ENCODE measurements at regions not wholly inside any gene's neighbourhood (a gene's known extent, or its start where the extent isn't known, plus 50 kb on each side); places are given as distances from the start of the nearest gene placed in this dataset.

DNA sequence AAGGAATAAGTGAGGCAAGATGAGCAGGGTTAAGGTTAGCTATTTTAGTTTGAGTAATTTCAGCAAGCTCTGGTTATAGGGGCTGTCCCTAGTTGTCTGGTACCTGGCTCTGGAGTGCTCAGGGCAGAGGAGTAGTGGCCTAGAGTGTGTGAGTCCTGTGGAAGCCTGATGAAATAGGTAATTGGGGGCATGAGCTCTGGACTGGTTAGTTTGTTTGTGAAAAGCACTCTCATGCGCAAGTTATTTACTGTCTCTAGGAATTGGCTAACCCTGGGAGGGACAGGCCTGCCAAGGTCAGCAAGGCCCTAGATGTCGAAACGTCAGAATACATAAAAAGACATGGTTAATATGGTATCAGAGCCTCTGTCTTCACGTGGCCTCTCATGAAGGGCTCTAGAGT is 900.1 kb downstream of the PCDH17 start:
- no peak overlapping the region for H3K4me3 Mint-ChIP-seq (ENCODE audit: unreplicated experiment)
- TF ChIP-seq, protein P1, sequence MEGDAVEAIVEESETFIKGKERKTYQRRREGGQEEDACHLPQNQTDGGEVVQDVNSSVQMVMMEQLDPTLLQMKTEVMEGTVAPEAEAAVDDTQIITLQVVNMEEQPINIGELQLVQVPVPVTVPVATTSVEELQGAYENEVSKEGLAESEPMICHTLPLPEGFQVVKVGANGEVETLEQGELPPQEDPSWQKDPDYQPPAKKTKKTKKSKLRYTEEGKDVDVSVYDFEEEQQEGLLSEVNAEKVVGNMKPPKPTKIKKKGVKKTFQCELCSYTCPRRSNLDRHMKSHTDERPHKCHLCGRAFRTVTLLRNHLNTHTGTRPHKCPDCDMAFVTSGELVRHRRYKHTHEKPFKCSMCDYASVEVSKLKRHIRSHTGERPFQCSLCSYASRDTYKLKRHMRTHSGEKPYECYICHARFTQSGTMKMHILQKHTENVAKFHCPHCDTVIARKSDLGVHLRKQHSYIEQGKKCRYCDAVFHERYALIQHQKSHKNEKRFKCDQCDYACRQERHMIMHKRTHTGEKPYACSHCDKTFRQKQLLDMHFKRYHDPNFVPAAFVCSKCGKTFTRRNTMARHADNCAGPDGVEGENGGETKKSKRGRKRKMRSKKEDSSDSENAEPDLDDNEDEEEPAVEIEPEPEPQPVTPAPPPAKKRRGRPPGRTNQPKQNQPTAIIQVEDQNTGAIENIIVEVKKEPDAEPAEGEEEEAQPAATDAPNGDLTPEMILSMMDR (IDR thresholded peaks at IDR 0.05; ENCODE audit: unreplicated experiment), result no peak
- no peak overlapping the region for H3K27ac Mint-ChIP-seq (ENCODE audit: unreplicated experiment)
- H3K9me3 Mint-ChIP-seq (ENCODE audit: unreplicated experiment), result no peaks in the 10 kb centered on the region
- H3K4me1 Mint-ChIP-seq (ENCODE audit: unreplicated experiment), result no peaks in the 10 kb centered on the region
- H3K27me3 Mint-ChIP-seq (ENCODE audit: unreplicated experiment), result no peaks in the 10 kb centered on the region
- DNase-seq (ENCODE audit: low spot score), result no peak
- H3K36me3 Mint-ChIP-seq (ENCODE audit: low read depth, unreplicated experiment), result no peaks in the 10 kb centered on the region

DNA sequence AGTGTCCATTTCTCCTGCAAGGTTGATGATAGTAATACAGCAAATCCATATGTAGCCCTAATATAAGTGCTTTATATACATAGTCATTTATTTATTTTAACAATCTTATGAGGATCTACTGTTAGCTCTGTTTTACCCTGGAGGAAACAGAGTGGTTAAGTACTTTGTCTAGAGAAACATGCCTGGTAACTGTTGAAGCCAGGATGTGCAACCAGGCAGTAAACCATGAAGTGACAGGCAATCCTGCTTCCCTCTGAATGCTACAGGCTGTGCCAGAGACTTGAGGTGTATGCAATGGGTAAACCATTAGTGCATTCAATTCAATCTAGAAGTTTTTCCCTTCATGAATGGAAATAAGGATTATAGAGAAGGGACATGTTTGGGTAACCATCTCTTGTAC is 911.0 kb downstream of the PCDH17 start:
- no peak overlapping the region for H3K4me3 Mint-ChIP-seq (ENCODE audit: unreplicated experiment)
- no peak for DNase-seq (ENCODE audit: low spot score)
- no peaks in the 10 kb centered on the region for H3K27me3 Mint-ChIP-seq (ENCODE audit: unreplicated experiment)
- no peak overlapping the region for H3K27ac Mint-ChIP-seq (ENCODE audit: unreplicated experiment)
- no peaks in the 10 kb centered on the region for H3K4me1 Mint-ChIP-seq (ENCODE audit: unreplicated experiment)
- H3K36me3 Mint-ChIP-seq (ENCODE audit: low read depth, unreplicated experiment), result no peaks in the 10 kb centered on the region
- TF ChIP-seq, protein P1 (IDR thresholded peaks at IDR 0.05; ENCODE audit: unreplicated experiment), result no peak
- no peaks in the 10 kb centered on the region for H3K9me3 Mint-ChIP-seq (ENCODE audit: unreplicated experiment)

DNA sequence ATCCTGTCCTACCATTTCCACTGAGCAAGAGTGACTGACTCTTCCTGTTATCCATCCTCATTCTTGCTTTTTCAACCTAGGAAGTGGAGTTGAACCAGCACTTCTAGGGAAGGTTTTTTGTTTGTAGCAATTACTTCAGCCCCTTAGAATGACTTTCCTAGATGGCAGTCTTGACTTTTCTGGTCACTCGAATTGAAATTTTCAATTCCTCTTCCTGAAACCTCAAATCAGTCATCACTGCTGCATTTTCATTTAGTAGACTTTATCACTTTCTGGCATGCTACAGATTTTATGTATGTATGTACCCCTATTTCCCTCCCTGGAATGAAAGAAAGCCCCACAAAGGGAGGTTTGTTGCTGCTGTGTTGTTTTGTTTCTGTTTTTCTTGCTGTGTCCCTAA is 915.9 kb downstream of the PCDH17 start:
- Mint-ChIP-seq H3K9me3 (ENCODE audit: unreplicated experiment) (no peaks in the 10 kb centered on the region), H3K36me3 (ENCODE audit: low read depth, unreplicated experiment) (no peaks in the 10 kb centered on the region), H3K27me3 (ENCODE audit: unreplicated experiment) (no peaks in the 10 kb centered on the region), H3K27ac (ENCODE audit: unreplicated experiment) (no peak overlapping the region), H3K4me3 (ENCODE audit: unreplicated experiment) (no peak overlapping the region), H3K4me1 (ENCODE audit: unreplicated experiment) (no peaks in the 10 kb centered on the region)
- DNase-seq (ENCODE audit: low spot score), result no peak
- TF ChIP-seq, protein P1 (IDR thresholded peaks at IDR 0.05; ENCODE audit: unreplicated experiment), result no peak

GRCh38 chr13:58566176-58566575 is 934.6 kb downstream of the PCDH17 start:
- Mint-ChIP-seq H3K27me3 (ENCODE audit: unreplicated experiment) (no peaks in the 10 kb centered on the region), H3K27ac (ENCODE audit: unreplicated experiment) (no peak overlapping the region), H3K4me1 (ENCODE audit: unreplicated experiment) (no peaks in the 10 kb centered on the region), H3K36me3 (ENCODE audit: low read depth, unreplicated experiment) (no peaks in the 10 kb centered on the region), H3K4me3 (ENCODE audit: unreplicated experiment) (no peak overlapping the region), H3K9me3 (ENCODE audit: unreplicated experiment) (no peaks in the 10 kb centered on the region)
- no peak for DNase-seq (ENCODE audit: low spot score)
- TF ChIP-seq, protein P1 (IDR thresholded peaks at IDR 0.05; ENCODE audit: unreplicated experiment), result no peak

- no peak for DNase-seq (ENCODE audit: low spot score)
- TF ChIP-seq, protein P1 (IDR thresholded peaks at IDR 0.05; ENCODE audit: unreplicated experiment), result no peak
- H3K9me3 Mint-ChIP-seq (ENCODE audit: unreplicated experiment), result peaks cover 7% of the 10 kb centered on the region
- no peak overlapping the region for H3K4me3 Mint-ChIP-seq (ENCODE audit: unreplicated experiment)
- H3K4me1 Mint-ChIP-seq (ENCODE audit: unreplicated experiment), result peaks cover 6% of the 10 kb centered on the region
- H3K27me3 Mint-ChIP-seq (ENCODE audit: unreplicated experiment), result no peaks in the 10 kb centered on the region
- H3K36me3 Mint-ChIP-seq (ENCODE audit: low read depth, unreplicated experiment), result peaks cover 7% of the 10 kb centered on the region
- H3K27ac Mint-ChIP-seq (ENCODE audit: unreplicated experiment), result no peak overlapping the region
Measured at GRCh38 chr13:58573743-58574142, 942.2 kb downstream of the PCDH17 start.

All from endothelial cell (in vitro differentiated cells).